GM18870 (cell line): ENCODE measurements at regions not wholly inside any gene's neighbourhood (a gene's known extent, or its start where the extent isn't known, plus 50 kb on each side); places are given as distances from the start of the nearest gene placed in this dataset.

Source experiments
- ATAC-seq: cut with Tn5 transposase; IDR thresholded peaks from one replicate; pipeline ENCODE4 v1.9.1; 2021; ENCODE audit warnings: moderate library complexity; ENCODE audit not compliant: unreplicated experiment

- no peak for ATAC-seq
Measured at GRCh38 chr6:147903931-147904330, 395.4 kb downstream of the SAMD5 start.

GRCh38 chr6:147904416-147904815 lies 395.9 kb downstream of the SAMD5 start:
- no peak for ATAC-seq

- ATAC-seq: no peak
Measured at GRCh38 chr6:147905711-147906110, 397.2 kb downstream of the SAMD5 start.

- ATAC-seq: no peak
Measured at GRCh38 chr6:147906361-147906760, 397.9 kb downstream of the SAMD5 start.

GRCh38 chr6:147909640-147910039 lies 401.1 kb downstream of the SAMD5 start:
- ATAC-seq: no peak

GRCh38 chr6:147910281-147910680 lies 401.8 kb downstream of the SAMD5 start:
- ATAC-seq: no peak

- ATAC-seq: no peak
Measured at GRCh38 chr6:147911057-147911456, 402.6 kb downstream of the SAMD5 start.

- ATAC-seq: no peak
Measured at GRCh38 chr6:147911686-147912085, 403.2 kb downstream of the SAMD5 start.

- ATAC-seq: no peak
Measured at GRCh38 chr6:147922799-147923198, 414.3 kb downstream of the SAMD5 start.

GRCh38 chr6:147924598-147924997 lies 416.1 kb downstream of the SAMD5 start:
- ATAC-seq: no peak

GRCh38 chr6:147925826-147926225 lies 416.8 kb upstream of the SASH1 start:
- ATAC-seq: no peak

GRCh38 chr6:147930745-147931144 lies 411.9 kb upstream of the SASH1 start:
- no peak for ATAC-seq

- ATAC-seq: no peak
Measured at GRCh38 chr6:147933224-147933623, 409.4 kb upstream of the SASH1 start.

- no peak for ATAC-seq
Measured at GRCh38 chr6:147935656-147936055, 407.0 kb upstream of the SASH1 start.

- ATAC-seq: no peak
Measured at GRCh38 chr6:147936703-147937470, 405.8 kb upstream of the SASH1 start.

GRCh38 chr6:147941143-147941542 lies 401.5 kb upstream of the SASH1 start:
- ATAC-seq: no peak

GRCh38 chr6:147942363-147942762 lies 400.3 kb upstream of the SASH1 start:
- ATAC-seq: no peak

- no peak for ATAC-seq
Measured at GRCh38 chr6:147944122-147944521, 398.5 kb upstream of the SASH1 start.

- ATAC-seq: no peak
Measured at GRCh38 chr6:147947521-147947920, 395.1 kb upstream of the SASH1 start.

GRCh38 chr6:147949981-147950622 lies 392.5 kb upstream of the SASH1 start:
- ATAC-seq: no peak

GRCh38 chr6:147950623-147950987 lies 392.0 kb upstream of the SASH1 start:
- no peak for ATAC-seq

GRCh38 chr6:147951726-147952125 lies 390.9 kb upstream of the SASH1 start:
- no peak for ATAC-seq

GRCh38 chr6:147954938-147955337 lies 387.7 kb upstream of the SASH1 start:
- no peak for ATAC-seq
